GM23248 (cell line): ENCODE measurements at regions not wholly inside any gene's neighbourhood (a gene's known extent, or its start where the extent isn't known, plus 50 kb on each side); places are given as distances from the start of the nearest gene placed in this dataset.

Experiments used
- EZH2 ChIP-seq: fragments of 200-600 bp; sonication (generic); IDR thresholded peaks from 2 replicates; pipeline ENCODE4 v1.6.1; 2018; ENCODE audit warnings: antibody characterized with exemption, mild to moderate bottlenecking; ENCODE audit not compliant: insufficient read depth, poor library complexity, severe bottlenecking
- EZH2phosphoT487 ChIP-seq: fragments of 200-600 bp; sonication (generic); IDR thresholded peaks from 2 replicates; pipeline ENCODE4 v1.6.1; 2018; ENCODE audit warnings: antibody characterized with exemption, moderate library complexity, mild to moderate bottlenecking, low read depth; ENCODE audit not compliant: insufficient read depth

GRCh38 chr10:61842755-61843497, 58.6 kb upstream of the ARID5B start:
- TF ChIP-seq EZH2 (no peak), EZH2phosphoT487 (no peak)
